Osteoblast (primary cell): ENCODE measurements at regions not wholly inside any gene's neighbourhood (a gene's known extent, or its start where the extent isn't known, plus 50 kb on each side); places are given as distances from the start of the nearest gene placed in this dataset.

ENCODE experiments used
- DNase-seq: peaks from one replicate; pipeline ENCODE4 v3.0.0; 2011; ENCODE audit warnings: low spot score, mixed read lengths; ENCODE audit not compliant: insufficient read length; ENCODE audit errors: missing footprints
- H2AFZ ChIP-seq: 2 replicates; pipeline ENCODE4 v1.6.0; 2011; ENCODE audit warnings: mild to moderate bottlenecking, low read length
- H3K27ac ChIP-seq: 2 replicates; pipeline ENCODE4 v1.5.1; 2011; ENCODE audit warnings: mild to moderate bottlenecking, low read depth, low read length, moderate library complexity
- H3K27me3 ChIP-seq: 2 replicates; pipeline ENCODE4 v1.6.0; 2012; ENCODE audit warnings: mild to moderate bottlenecking, control low read depth, inconsistent platforms, low read length, moderate library complexity; ENCODE audit not compliant: insufficient read depth
- H3K36me3 ChIP-seq: 2 replicates; pipeline ENCODE4 v1.5.1; 2011; ENCODE audit warnings: mild to moderate bottlenecking, low read length, control low read depth, moderate library complexity; ENCODE audit not compliant: insufficient read depth
- H3K4me1 ChIP-seq: 2 replicates; pipeline ENCODE4 v1.5.1; 2011; ENCODE audit warnings: mild to moderate bottlenecking, low read length, control low read depth, moderate library complexity; ENCODE audit not compliant: insufficient read depth
- H3K4me2 ChIP-seq: 2 replicates; pipeline ENCODE4 v1.6.0; 2011; ENCODE audit warnings: mild to moderate bottlenecking, low read length; ENCODE audit not compliant: insufficient read depth
- H3K4me3 ChIP-seq: fragments of 200-600 bp; sonication (generic); 3 replicates; pipeline ENCODE4 v1.5.1; 2012; ENCODE audit warnings: mild to moderate bottlenecking, low read length, inconsistent platforms; ENCODE audit not compliant: insufficient read depth
- H3K79me2 ChIP-seq: 2 replicates; pipeline ENCODE4 v1.6.0; 2012; ENCODE audit warnings: mild to moderate bottlenecking, low read length, control low read depth, inconsistent platforms; ENCODE audit not compliant: insufficient read depth
- H3K9me3 ChIP-seq: 2 replicates; pipeline ENCODE4 v1.5.1; 2011; ENCODE audit warnings: low read depth, low read length, control low read depth
- H4K20me1 ChIP-seq: 2 replicates; pipeline ENCODE4 v1.6.0; 2012; ENCODE audit warnings: mild to moderate bottlenecking, low read length, control low read depth; ENCODE audit not compliant: insufficient read depth
- CTCF ChIP-seq: IDR thresholded peaks from 2 replicates; pipeline ENCODE4 v1.5.1; 2011; ENCODE audit warnings: mild to moderate bottlenecking, low read depth, low read length, moderate library complexity; ENCODE audit errors: extremely low read depth

- H3K27me3 ChIP-seq: no peaks in the 10 kb centered on the region
- no peak for TF ChIP-seq CTCF
Observed at GRCh38 chr1:81050390-81050789, 750.3 kb upstream of the ADGRL2 start.

GRCh38 chr1:81044708-81045107 is 756.0 kb upstream of the ADGRL2 start:
- no peak overlapping the region for H3K27ac ChIP-seq
- H2AFZ ChIP-seq: no peak overlapping the region
- TF ChIP-seq CTCF: no peak
- no peaks in the 10 kb centered on the region for H4K20me1 ChIP-seq
- no peak overlapping the region for H3K4me3 ChIP-seq
- H3K79me2 ChIP-seq: no peaks in the 10 kb centered on the region
- H3K9me3 ChIP-seq: no peaks in the 10 kb centered on the region
- no peaks in the 10 kb centered on the region for H3K36me3 ChIP-seq
- H3K4me2 ChIP-seq: no peak overlapping the region
- no peaks in the 10 kb centered on the region for H3K27me3 ChIP-seq
- H3K4me1 ChIP-seq: no peaks in the 10 kb centered on the region
- DNase-seq: no peak

More at GRCh38 chr1:81050390-81050789, 750.3 kb upstream of the ADGRL2 start:
- Histone ChIP-seq H3K27ac (no peak overlapping the region), H3K4me3 (no peak overlapping the region), H2AFZ (no peak overlapping the region), H3K79me2 (no peaks in the 10 kb centered on the region), H3K9me3 (no peaks in the 10 kb centered on the region), H3K4me1 (no peaks in the 10 kb centered on the region), H3K4me2 (no peak overlapping the region), H4K20me1 (no peaks in the 10 kb centered on the region), H3K36me3 (no peaks in the 10 kb centered on the region)
- no peak for DNase-seq

- Histone ChIP-seq H3K4me1 (no peaks in the 10 kb centered on the region), H3K9me3 (no peaks in the 10 kb centered on the region), H3K27ac (no peak overlapping the region), H3K36me3 (no peaks in the 10 kb centered on the region), H3K4me3 (no peak overlapping the region), H3K27me3 (no peaks in the 10 kb centered on the region), H3K4me2 (no peak overlapping the region), H4K20me1 (no peaks in the 10 kb centered on the region), H2AFZ (no peak overlapping the region), H3K79me2 (no peaks in the 10 kb centered on the region)
- no peak for DNase-seq
- no peak for TF ChIP-seq CTCF
Observed at GRCh38 chr1:81042225-81042624, 758.5 kb upstream of the ADGRL2 start.

GRCh38 chr1:81034291-81034690 is 766.4 kb upstream of the ADGRL2 start:
- Histone ChIP-seq H3K27me3 (no peaks in the 10 kb centered on the region), H3K4me3 (no peak overlapping the region), H2AFZ (no peak overlapping the region), H4K20me1 (no peaks in the 10 kb centered on the region), H3K36me3 (no peaks in the 10 kb centered on the region), H3K27ac (no peak overlapping the region), H3K79me2 (no peaks in the 10 kb centered on the region), H3K4me1 (no peaks in the 10 kb centered on the region), H3K9me3 (no peaks in the 10 kb centered on the region), H3K4me2 (no peak overlapping the region)
- DNase-seq: no peak
- TF ChIP-seq CTCF: no peak
